Osteocyte (in vitro differentiated cells): ENCODE measurements at regions not wholly inside any gene's neighbourhood (a gene's known extent, or its start where the extent isn't known, plus 50 kb on each side); places are given as distances from the start of the nearest gene placed in this dataset. TPM values are rescaled to one million over a fixed set of nuclear protein-coding genes. Genes with fewer than 3 reads are reported as not detected.

ENCODE experiments used
- DNase-seq: peaks from one replicate; pipeline ENCODE4 v3.0.0; 2021; ENCODE audit warnings: mixed read lengths; ENCODE audit not compliant: unreplicated experiment; ENCODE audit errors: extremely low spot score
- H3K27ac Mint-ChIP-seq: one replicate; pipeline ENCODE4 v1.8.0; 2021; ENCODE audit warnings: mild to moderate bottlenecking, mixed read lengths; ENCODE audit not compliant: unreplicated experiment
- H3K27me3 Mint-ChIP-seq: one replicate; pipeline ENCODE4 v1.8.0; 2021; ENCODE audit warnings: mixed read lengths; ENCODE audit not compliant: unreplicated experiment
- H3K36me3 Mint-ChIP-seq: one replicate; pipeline ENCODE4 v1.8.0; 2021; ENCODE audit warnings: mixed read lengths; ENCODE audit not compliant: unreplicated experiment
- H3K4me1 Mint-ChIP-seq: one replicate; pipeline ENCODE4 v1.8.0; 2021; ENCODE audit warnings: mixed read lengths; ENCODE audit not compliant: unreplicated experiment
- H3K4me3 Mint-ChIP-seq: one replicate; pipeline ENCODE4 v1.8.0; 2021; ENCODE audit warnings: mild to moderate bottlenecking, moderate library complexity, mixed read lengths; ENCODE audit not compliant: unreplicated experiment
- H3K9me3 Mint-ChIP-seq: one replicate; pipeline ENCODE4 v1.8.0; 2021; ENCODE audit warnings: mixed read lengths; ENCODE audit not compliant: unreplicated experiment
- CTCF ChIP-seq: fragments of 200-600 bp; sonication (generic); IDR thresholded peaks from 2 replicates; pipeline ENCODE4 v1.5.0; 2021; ENCODE audit warnings: antibody characterized with exemption, mild to moderate bottlenecking, moderate library complexity
- microRNA-seq: library from miRNA; unstranded; fragments of <30 nt; microRNA quantifications from one replicate; pipeline ENCODE4 v1.1.0, GENCODE V29; 2020; ENCODE audit not compliant: unreplicated experiment

GRCh38 chr12:98456041-98456440 lies 59.3 kb upstream of the TMPO start:
- no peaks in the 10 kb centered on the region for H3K27me3 Mint-ChIP-seq
- no peak for DNase-seq
- H3K9me3 Mint-ChIP-seq, result no peaks in the 10 kb centered on the region
- no peak overlapping the region for H3K27ac Mint-ChIP-seq
- TF ChIP-seq CTCF, result no peak
- H3K4me3 Mint-ChIP-seq, result no peak overlapping the region
- no peaks in the 10 kb centered on the region for H3K4me1 Mint-ChIP-seq
- no peaks in the 10 kb centered on the region for H3K36me3 Mint-ChIP-seq

GRCh38 chr12:98456576-98457573 lies 58.5 kb upstream of the TMPO start:
- Mint-ChIP-seq H3K36me3 (no peaks in the 10 kb centered on the region), H3K4me3 (peak overlapping the region; percentile 45), H3K27ac (no peak overlapping the region), H3K9me3 (no peaks in the 10 kb centered on the region), H3K27me3 (no peaks in the 10 kb centered on the region), H3K4me1 (no peaks in the 10 kb centered on the region)
- DNase-seq, result no peak
- no peak for TF ChIP-seq CTCF

- no peak for DNase-seq
- Mint-ChIP-seq H3K9me3 (no peaks in the 10 kb centered on the region), H3K4me1 (peaks cover 6% of the 10 kb centered on the region), H3K27ac (no peak overlapping the region), H3K36me3 (no peaks in the 10 kb centered on the region), H3K4me3 (no peak overlapping the region), H3K27me3 (no peaks in the 10 kb centered on the region)
- TF ChIP-seq CTCF, result no peak
These were observed 51.2 kb upstream of the TMPO start for GRCh38 chr12:98464190-98464589.

- Mint-ChIP-seq H3K9me3 (no peaks in the 10 kb centered on the region), H3K36me3 (no peaks in the 10 kb centered on the region), H3K4me3 (no peak overlapping the region), H3K27ac (no peak overlapping the region), H3K4me1 (peaks cover 6% of the 10 kb centered on the region), H3K27me3 (no peaks in the 10 kb centered on the region)
- no peak for DNase-seq
- no peak for TF ChIP-seq CTCF
These were observed 49.9 kb upstream of the TMPO start for GRCh38 chr12:98465505-98465904.

Small RNAs in the stretch of these regions (microRNA-seq; reads per million reads assigned to microRNA genes)
- not detected for gene MIR4303
- gene MIR4495, result not detected
